ENCODE measurements at regions not wholly inside any gene's neighbourhood (a gene's known extent, or its start where the extent isn't known, plus 50 kb on each side); places are given as distances from the start of the nearest gene placed in this dataset.

GRCh38 chr4:104907991-104908390 is 238.7 kb upstream of the TET2 start:
- no peaks in the 10 kb centered on the region for H3K4me1 Mint-ChIP-seq (ENCODE audit: unreplicated experiment)
- H3K36me3 Mint-ChIP-seq (ENCODE audit: low read depth, unreplicated experiment): no peaks in the 10 kb centered on the region
- no peaks in the 10 kb centered on the region for H3K27me3 Mint-ChIP-seq (ENCODE audit: unreplicated experiment)
- no peak for TF ChIP-seq CTCF (IDR thresholded peaks at IDR 0.05; ENCODE audit: unreplicated experiment)
- no peak for DNase-seq (ENCODE audit: low spot score)
- no peak overlapping the region for H3K27ac Mint-ChIP-seq (ENCODE audit: unreplicated experiment)
- no peaks in the 10 kb centered on the region for H3K9me3 Mint-ChIP-seq (ENCODE audit: unreplicated experiment)
- no peak overlapping the region for H3K4me3 Mint-ChIP-seq (ENCODE audit: unreplicated experiment)

GRCh38 chr4:104909376-104909775 is 237.3 kb upstream of the TET2 start:
- Mint-ChIP-seq H3K4me1 (ENCODE audit: unreplicated experiment) (no peaks in the 10 kb centered on the region), H3K27me3 (ENCODE audit: unreplicated experiment) (no peaks in the 10 kb centered on the region), H3K36me3 (ENCODE audit: low read depth, unreplicated experiment) (no peaks in the 10 kb centered on the region), H3K27ac (ENCODE audit: unreplicated experiment) (no peak overlapping the region), H3K4me3 (ENCODE audit: unreplicated experiment) (no peak overlapping the region), H3K9me3 (ENCODE audit: unreplicated experiment) (no peaks in the 10 kb centered on the region)
- DNase-seq (ENCODE audit: low spot score): no peak
- no peak for TF ChIP-seq CTCF (IDR thresholded peaks at IDR 0.05; ENCODE audit: unreplicated experiment)

GRCh38 chr4:104912518-104912917 is 234.2 kb upstream of the TET2 start:
- H3K4me3 Mint-ChIP-seq (ENCODE audit: unreplicated experiment): no peak overlapping the region
- no peak overlapping the region for H3K27ac Mint-ChIP-seq (ENCODE audit: unreplicated experiment)
- no peaks in the 10 kb centered on the region for H3K4me1 Mint-ChIP-seq (ENCODE audit: unreplicated experiment)
- TF ChIP-seq CTCF (IDR thresholded peaks at IDR 0.05; ENCODE audit: unreplicated experiment): no peak
- DNase-seq (ENCODE audit: low spot score): no peak
- no peaks in the 10 kb centered on the region for H3K9me3 Mint-ChIP-seq (ENCODE audit: unreplicated experiment)
- no peaks in the 10 kb centered on the region for H3K27me3 Mint-ChIP-seq (ENCODE audit: unreplicated experiment)
- H3K36me3 Mint-ChIP-seq (ENCODE audit: low read depth, unreplicated experiment): no peaks in the 10 kb centered on the region

- Mint-ChIP-seq H3K4me1 (ENCODE audit: unreplicated experiment) (no peaks in the 10 kb centered on the region), H3K9me3 (ENCODE audit: unreplicated experiment) (no peaks in the 10 kb centered on the region), H3K4me3 (ENCODE audit: unreplicated experiment) (no peak overlapping the region), H3K27me3 (ENCODE audit: unreplicated experiment) (no peaks in the 10 kb centered on the region), H3K36me3 (ENCODE audit: low read depth, unreplicated experiment) (no peaks in the 10 kb centered on the region), H3K27ac (ENCODE audit: unreplicated experiment) (no peak overlapping the region)
- no peak for DNase-seq (ENCODE audit: low spot score)
- no peak for TF ChIP-seq CTCF (IDR thresholded peaks at IDR 0.05; ENCODE audit: unreplicated experiment)
Measured at GRCh38 chr4:104915373-104915772, 231.3 kb upstream of the TET2 start.

- Mint-ChIP-seq H3K4me1 (ENCODE audit: unreplicated experiment) (no peaks in the 10 kb centered on the region), H3K36me3 (ENCODE audit: low read depth, unreplicated experiment) (no peaks in the 10 kb centered on the region), H3K9me3 (ENCODE audit: unreplicated experiment) (no peaks in the 10 kb centered on the region), H3K27me3 (ENCODE audit: unreplicated experiment) (no peaks in the 10 kb centered on the region), H3K27ac (ENCODE audit: unreplicated experiment) (no peak overlapping the region), H3K4me3 (ENCODE audit: unreplicated experiment) (no peak overlapping the region)
- DNase-seq (ENCODE audit: low spot score): no peak
- TF ChIP-seq CTCF (IDR thresholded peaks at IDR 0.05; ENCODE audit: unreplicated experiment): no peak
Measured at GRCh38 chr4:104915864-104916263, 230.8 kb upstream of the TET2 start.
